Cardiac septum (tissue), 1 donor: ENCODE measurements at regions not wholly inside any gene's neighbourhood (a gene's known extent, or its start where the extent isn't known, plus 50 kb on each side); places are given as distances from the start of the nearest gene placed in this dataset.

Source experiments
- DNase-seq: peaks from one replicate; pipeline ENCODE4 v3.0.0-alpha.2; 2020; ENCODE audit warnings: low spot score
- intact Hi-C: fragments of 100-400 bp; cut with DNase I; formaldehyde crosslinking; loops from one replicate; pipeline ENCODE4 v1.14.0; 2022
- donor health status: DM: no; HTN: no; CAD: no.

GRCh38 chr5:97762483-97762882 is 579.4 kb upstream of the RIOK2 start:
- intact Hi-C loops, result no loop called here
- no peak for DNase-seq

GRCh38 chr5:97764700-97765099 is 581.7 kb upstream of the RIOK2 start:
- intact Hi-C loops, result no loop called here
- DNase-seq, result no peak

- DNase-seq, result no peak
- intact Hi-C loops, result no loop called here
Observed at GRCh38 chr5:97778451-97778850, 595.4 kb upstream of the RIOK2 start.

DNA sequence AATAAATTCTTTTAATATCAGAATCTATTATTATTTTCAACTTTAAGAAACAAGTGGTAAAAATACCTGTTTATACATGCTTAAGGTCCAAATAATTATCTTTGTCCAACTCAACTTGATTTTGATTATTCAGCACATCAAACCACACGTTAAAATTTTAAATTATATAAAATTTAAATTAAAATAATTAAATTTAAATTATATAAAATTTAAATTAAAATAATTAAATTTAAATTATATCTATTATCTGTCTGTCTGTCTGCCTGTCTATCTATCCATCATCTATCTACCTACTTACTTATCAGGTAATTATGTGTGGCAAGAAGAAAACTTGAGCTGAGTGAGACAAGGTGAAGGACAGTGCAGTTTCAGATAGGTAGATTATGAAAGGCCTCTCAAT is 605.3 kb upstream of the RIOK2 start:
- intact Hi-C loops, result no loop called here
- no peak for DNase-seq

GRCh38 chr5:97797994-97798451 is 615.0 kb upstream of the RIOK2 start:
- no peak for DNase-seq
- intact Hi-C loops, result no loop called here

- no peak for DNase-seq
- intact Hi-C loops, result no loop called here
Observed at GRCh38 chr5:97801461-97801860, 618.4 kb upstream of the RIOK2 start.

GRCh38 chr5:97820138-97820537 is 637.1 kb upstream of the RIOK2 start:
- intact Hi-C loops, result no loop called here
- DNase-seq, result no peak

DNA sequence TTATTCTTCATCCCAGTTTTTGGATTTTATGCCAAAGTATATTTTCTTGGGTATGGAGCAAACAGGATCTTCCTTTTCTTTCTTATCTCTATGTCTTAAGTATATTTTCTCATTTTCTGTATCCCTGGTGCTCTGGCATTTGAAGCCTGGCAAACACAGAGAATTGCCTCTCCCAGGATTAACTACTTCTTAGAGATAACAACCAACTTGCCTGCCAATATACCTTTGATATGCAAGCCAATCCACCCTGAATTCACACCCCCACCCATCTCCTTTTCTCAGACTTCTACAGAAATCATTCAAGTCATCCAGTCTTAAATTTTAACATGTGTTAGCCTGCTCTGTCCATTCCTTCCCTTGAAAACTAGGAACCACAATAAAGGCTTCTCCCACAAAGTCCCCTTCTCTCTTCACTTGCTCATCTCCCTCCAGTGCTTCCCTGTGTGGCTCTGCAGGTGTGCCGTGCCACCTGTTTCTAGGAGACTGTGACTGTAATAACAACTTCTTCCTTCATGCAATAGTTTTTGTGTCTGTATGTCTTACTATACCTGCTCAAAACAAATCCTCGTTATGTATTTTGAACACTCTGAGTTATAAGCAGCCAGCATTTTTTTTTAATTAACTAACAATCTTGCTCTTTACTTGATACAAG is 649.7 kb upstream of the RIOK2 start:
- no peak for DNase-seq
- intact Hi-C loops, result no loop called here

GRCh38 chr5:97834561-97834960 is 651.5 kb upstream of the RIOK2 start:
- no peak for DNase-seq
- intact Hi-C loops, result no loop called here

GRCh38 chr5:97835112-97835511 is 652.1 kb upstream of the RIOK2 start:
- DNase-seq, result no peak
- intact Hi-C loops, result no loop called here

GRCh38 chr5:97836816-97837215 is 653.8 kb upstream of the RIOK2 start:
- no peak for DNase-seq

GRCh38 chr5:97838214-97838613 is 655.2 kb upstream of the RIOK2 start:
- DNase-seq, result no peak
- intact Hi-C loops, result no loop called here

More at GRCh38 chr5:97836816-97837215, 653.8 kb upstream of the RIOK2 start:
- intact Hi-C loops, result no loop called here

DNA sequence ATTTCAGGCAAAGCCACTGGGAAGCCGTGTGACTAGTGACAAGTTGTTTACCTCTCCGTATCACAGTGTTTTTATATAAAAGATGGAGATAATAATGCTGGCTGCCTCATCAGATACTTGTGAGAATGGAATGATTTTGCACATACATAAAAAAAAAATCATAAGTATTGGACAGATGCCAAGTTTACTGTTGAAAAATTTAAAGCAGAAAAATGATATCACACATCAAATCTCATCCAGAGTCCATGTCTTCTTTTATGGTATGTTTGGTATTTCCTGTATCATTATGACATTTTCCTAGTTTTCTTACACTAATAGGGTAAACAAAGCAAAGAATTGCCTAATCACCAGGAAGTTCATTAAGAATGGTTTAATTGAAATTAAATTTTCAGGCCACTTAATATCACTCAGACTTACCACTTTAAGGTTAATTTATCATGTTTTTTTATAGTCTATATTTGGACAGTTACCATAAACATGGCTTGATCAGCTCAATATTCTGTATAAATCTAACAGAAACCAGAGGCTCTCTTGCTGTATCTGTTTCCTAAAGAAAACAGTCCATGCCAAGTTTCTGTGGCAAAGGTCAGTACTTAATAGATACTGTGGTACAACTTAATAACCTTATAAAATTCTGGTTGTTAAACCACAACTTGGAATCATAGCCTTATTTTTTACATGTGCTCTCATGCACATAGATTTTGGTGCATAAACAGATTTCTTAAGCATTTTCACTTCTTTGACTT is 656.5 kb upstream of the RIOK2 start:
- intact Hi-C loops, result loop anchor here (10.0 kb wide), 1 partner anchor 935 kb away; the partner anchor contains the start of gene RGMB
- DNase-seq, result no peak

- intact Hi-C loops, result loop anchor here (10.0 kb wide), 1 partner anchor 934 kb away; the partner anchor contains the start of gene RGMB
- no peak for DNase-seq
Observed at GRCh38 chr5:97840643-97841042, 657.6 kb upstream of the RIOK2 start.

- intact Hi-C loops, result loop anchor here (10.0 kb wide), 1 partner anchor 932 kb away; the partner anchor contains the start of gene RGMB
- DNase-seq, result no peak
Observed at GRCh38 chr5:97842687-97843086, 659.6 kb upstream of the RIOK2 start.

DNA sequence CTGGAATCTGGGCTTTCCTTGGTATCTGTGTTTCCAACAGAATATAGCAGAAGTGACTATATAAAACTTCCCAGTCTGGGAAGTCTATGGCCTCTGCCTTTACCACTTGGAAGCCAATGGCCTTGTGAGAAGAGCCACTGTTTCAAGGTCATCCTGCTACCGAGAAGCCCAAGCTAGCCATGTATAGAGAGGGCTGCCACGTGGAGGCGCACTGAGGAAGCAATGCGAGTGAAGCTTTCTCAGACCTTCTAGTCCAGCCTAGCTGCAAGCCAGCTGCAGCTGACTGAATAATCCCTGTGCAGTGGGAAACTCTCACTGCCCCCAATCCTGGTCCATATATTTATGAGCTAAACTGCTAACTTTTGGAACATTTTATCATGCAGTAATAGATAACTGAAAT is 661.8 kb upstream of the RIOK2 start:
- no peak for DNase-seq
- intact Hi-C loops, result loop anchor here (10.0 kb wide), 1 partner anchor 930 kb away; the partner anchor contains the start of gene RGMB

DNA sequence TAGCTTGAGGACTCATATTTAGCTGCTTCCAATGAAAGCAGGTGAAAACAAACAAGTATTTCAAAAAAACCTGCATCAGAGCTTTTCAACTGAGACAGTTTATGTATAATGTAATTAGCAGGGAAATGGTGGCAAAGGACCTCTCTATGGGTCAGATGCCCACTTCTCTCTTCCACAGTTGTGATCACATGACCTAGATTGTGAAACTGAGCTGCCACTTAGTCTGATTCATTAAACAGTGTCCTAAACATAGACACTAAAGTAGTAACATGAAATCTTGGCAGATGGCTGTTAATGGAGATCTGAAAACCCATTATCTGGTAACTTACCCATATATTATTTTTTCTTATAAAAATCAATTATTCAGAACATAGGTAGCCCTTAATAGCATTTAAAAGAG is 663.6 kb upstream of the RIOK2 start:
- no peak for DNase-seq
- intact Hi-C loops, result loop anchor here (10.0 kb wide), 1 partner anchor 928 kb away; the partner anchor contains the start of gene RGMB

DNA sequence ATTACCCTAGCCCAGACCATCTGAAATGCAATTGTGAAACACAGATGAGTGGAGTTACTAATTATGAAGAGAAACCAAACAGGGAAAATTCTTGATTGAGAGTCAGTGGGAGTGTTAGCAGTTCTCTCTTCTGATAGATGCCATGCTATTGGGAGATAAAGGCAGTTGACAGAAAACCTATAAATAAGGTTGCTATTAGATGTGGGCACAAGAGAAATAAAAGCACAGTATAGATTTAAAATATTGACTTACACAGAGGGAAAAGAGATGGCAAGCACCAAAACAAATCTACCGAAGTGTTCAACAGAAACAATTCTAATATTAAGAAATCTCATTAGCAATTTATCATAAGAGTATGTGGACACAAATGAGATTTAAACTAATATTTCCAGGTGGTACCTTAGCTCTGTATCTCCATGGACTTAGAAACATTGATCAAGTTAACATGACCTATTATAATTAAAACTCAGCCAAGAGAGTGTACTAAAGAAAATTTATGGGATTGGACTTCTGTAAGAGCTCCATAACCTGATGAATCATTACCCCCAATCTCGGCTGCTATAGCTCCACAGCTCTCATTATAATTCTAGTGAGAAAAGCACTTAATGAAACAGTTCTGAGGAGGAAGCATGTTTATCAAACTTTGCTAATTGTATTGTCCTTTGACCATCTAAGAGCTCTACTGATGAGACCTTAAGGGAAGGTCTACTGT is 665.0 kb upstream of the RIOK2 start:
- DNase-seq, result no peak
- intact Hi-C loops, result loop anchor here (10.0 kb wide), 1 partner anchor 927 kb away; the partner anchor contains the start of gene RGMB

GRCh38 chr5:97851036-97851435 is 668.0 kb upstream of the RIOK2 start:
- intact Hi-C loops, result no loop called here

More at GRCh38 chr5:97851036-97851435, 668.0 kb upstream of the RIOK2 start:
- DNase-seq, result no peak
